Adrenal gland (tissue), 5 donors: ENCODE measurements at regions not wholly inside any gene's neighbourhood (a gene's known extent, or its start where the extent isn't known, plus 50 kb on each side); places are given as distances from the start of the nearest gene placed in this dataset.

Experiments used
- POLR2A ChIP-seq, 2 donors: fragments of 450-650 bp; IDR thresholded peaks; one replicate each; pipeline ENCODE4 v1.6.1; 2017; ENCODE audit warnings: antibody characterized with exemption in 2 of 2, mild to moderate bottlenecking in 2 of 2, moderate library complexity in 1 of 2
- TF ChIP-seq, protein P1 (sequence below), 6 experiments: fragments of 450-650 bp in 4 of 6; fragments of 200-600 bp in 2 of 6; sonication (generic) in 1 of 6; IDR thresholded peaks; 1 replicate in 5 of 6; 2 replicates in 1 of 6; pipeline versions ENCODE4 v1.5.1 to v1.8.0; 2016 to 2021; ENCODE audit warnings: antibody characterized with exemption in 6 of 6, mild to moderate bottlenecking in 2 of 6, moderate library complexity in 1 of 6
- donor health status: DM: no; HTN: no; CAD: no.

GRCh38 chr13:44287958-44288357 is 85.7 kb upstream of the SERP2 start:
- TF ChIP-seq, protein P1, sequence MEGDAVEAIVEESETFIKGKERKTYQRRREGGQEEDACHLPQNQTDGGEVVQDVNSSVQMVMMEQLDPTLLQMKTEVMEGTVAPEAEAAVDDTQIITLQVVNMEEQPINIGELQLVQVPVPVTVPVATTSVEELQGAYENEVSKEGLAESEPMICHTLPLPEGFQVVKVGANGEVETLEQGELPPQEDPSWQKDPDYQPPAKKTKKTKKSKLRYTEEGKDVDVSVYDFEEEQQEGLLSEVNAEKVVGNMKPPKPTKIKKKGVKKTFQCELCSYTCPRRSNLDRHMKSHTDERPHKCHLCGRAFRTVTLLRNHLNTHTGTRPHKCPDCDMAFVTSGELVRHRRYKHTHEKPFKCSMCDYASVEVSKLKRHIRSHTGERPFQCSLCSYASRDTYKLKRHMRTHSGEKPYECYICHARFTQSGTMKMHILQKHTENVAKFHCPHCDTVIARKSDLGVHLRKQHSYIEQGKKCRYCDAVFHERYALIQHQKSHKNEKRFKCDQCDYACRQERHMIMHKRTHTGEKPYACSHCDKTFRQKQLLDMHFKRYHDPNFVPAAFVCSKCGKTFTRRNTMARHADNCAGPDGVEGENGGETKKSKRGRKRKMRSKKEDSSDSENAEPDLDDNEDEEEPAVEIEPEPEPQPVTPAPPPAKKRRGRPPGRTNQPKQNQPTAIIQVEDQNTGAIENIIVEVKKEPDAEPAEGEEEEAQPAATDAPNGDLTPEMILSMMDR (IDR thresholded peaks at IDR 0.05) = no peak
- no peak for TF ChIP-seq POLR2A (IDR thresholded peaks at IDR 0.05)
